Activated CD4-positive, alpha-beta T cell treated with anti-CD3 and anti-CD28 coated beads for 4 hours (primary cell): ENCODE measurements at regions not wholly inside any gene's neighbourhood (a gene's known extent, or its start where the extent isn't known, plus 50 kb on each side); places are given as distances from the start of the nearest gene placed in this dataset.
"Not testable (repeated sequence)": the region's sequence is repeated elsewhere in the genome, so short reads cannot be mapped to it uniquely, and the experiment has no call there.

ENCODE experiments used
- DNase-seq, 2 donors: peaks; one replicate each; pipeline ENCODE4 v3.0.0-alpha.2; 2020

GRCh38 chr15:47035475-47036406, 681.6 kb upstream of the SEMA6D start:
- no peak for DNase-seq

GRCh38 chr15:47037003-47037402, 680.3 kb upstream of the SEMA6D start:
- DNase-seq: no peak

GRCh38 chr15:47039225-47039624, 678.1 kb upstream of the SEMA6D start:
- DNase-seq: no peak

- DNase-seq: no peak
Measured at GRCh38 chr15:47041301-47041700, 676.0 kb upstream of the SEMA6D start.

- DNase-seq: not testable (repeated sequence)
Measured at GRCh38 chr15:47047981-47048380, 669.3 kb upstream of the SEMA6D start.

- no peak for DNase-seq
Measured at GRCh38 chr15:47066392-47066791, 650.9 kb upstream of the SEMA6D start.

GRCh38 chr15:47077846-47078245, 639.5 kb upstream of the SEMA6D start:
- DNase-seq: not testable (repeated sequence)

GRCh38 chr15:47095833-47096232, 621.5 kb upstream of the SEMA6D start:
- DNase-seq: no peak

- DNase-seq: not testable (repeated sequence)
Measured at GRCh38 chr15:47098526-47098925, 618.8 kb upstream of the SEMA6D start.

GRCh38 chr15:47099801-47100200, 617.5 kb upstream of the SEMA6D start:
- not testable (repeated sequence) for DNase-seq

GRCh38 chr15:47108800-47109199, 608.5 kb upstream of the SEMA6D start:
- not testable (repeated sequence) for DNase-seq

GRCh38 chr15:47116698-47117097, 600.6 kb upstream of the SEMA6D start:
- DNase-seq: no peak

GRCh38 chr15:47119349-47119748, 598.0 kb upstream of the SEMA6D start:
- no peak for DNase-seq

- no peak for DNase-seq
Measured at GRCh38 chr15:47124430-47125102, 592.7 kb upstream of the SEMA6D start.

GRCh38 chr15:47129033-47129432, 588.3 kb upstream of the SEMA6D start:
- DNase-seq: no peak

GRCh38 chr15:47131450-47131849, 585.9 kb upstream of the SEMA6D start:
- DNase-seq: not testable (repeated sequence)

GRCh38 chr15:47135267-47135666, 582.0 kb upstream of the SEMA6D start:
- no peak for DNase-seq

- DNase-seq: no peak
Measured at GRCh38 chr15:47136236-47136635, 581.1 kb upstream of the SEMA6D start.

- no peak for DNase-seq
Measured at GRCh38 chr15:47139965-47140364, 577.3 kb upstream of the SEMA6D start.

GRCh38 chr15:47157827-47158226, 559.5 kb upstream of the SEMA6D start:
- no peak for DNase-seq

- DNase-seq: no peak
Measured at GRCh38 chr15:47158573-47158972, 558.7 kb upstream of the SEMA6D start.

GRCh38 chr15:47177177-47177576, 540.1 kb upstream of the SEMA6D start:
- DNase-seq: no peak

- DNase-seq: no peak
Measured at GRCh38 chr15:47179988-47180387, 537.3 kb upstream of the SEMA6D start.

GRCh38 chr15:47182818-47183217, 534.5 kb upstream of the SEMA6D start:
- DNase-seq: no peak
